HG02798 (cell line): ENCODE measurements at regions not wholly inside any gene's neighbourhood (a gene's known extent, or its start where the extent isn't known, plus 50 kb on each side); places are given as distances from the start of the nearest gene placed in this dataset.
"Not testable (repeated sequence)": the region's sequence is repeated elsewhere in the genome, so short reads cannot be mapped to it uniquely, and the experiment has no call there.

Source experiments
- ATAC-seq: cut with Tn5 transposase; IDR thresholded peaks from one replicate; pipeline ENCODE4 v1.9.1; 2021; ENCODE audit warnings: mild to moderate bottlenecking; ENCODE audit not compliant: unreplicated experiment, poor library complexity

GRCh38 chr13:56687131-56687530 is 453.6 kb upstream of the PRR20A start:
- no peak for ATAC-seq

- ATAC-seq: no peak
These were observed 443.7 kb upstream of the PRR20A start for GRCh38 chr13:56697011-56697410.

- no peak for ATAC-seq
These were observed 440.4 kb upstream of the PRR20A start for GRCh38 chr13:56700324-56700723.

GRCh38 chr13:56706485-56706884 is 434.2 kb upstream of the PRR20A start:
- ATAC-seq: no peak

- ATAC-seq: no peak
These were observed 427.1 kb upstream of the PRR20A start for GRCh38 chr13:56713656-56714055.

- no peak for ATAC-seq
These were observed 421.9 kb upstream of the PRR20A start for GRCh38 chr13:56718791-56719190.

- ATAC-seq: no peak
These were observed 419.9 kb upstream of the PRR20A start for GRCh38 chr13:56720841-56721240.

GRCh38 chr13:56735537-56735942 is 405.2 kb upstream of the PRR20A start:
- ATAC-seq: no peak

GRCh38 chr13:56736966-56737365 is 403.8 kb upstream of the PRR20A start:
- no peak for ATAC-seq

GRCh38 chr13:56752636-56753035 is 388.1 kb upstream of the PRR20A start:
- no peak for ATAC-seq

- no peak for ATAC-seq
These were observed 385.4 kb upstream of the PRR20A start for GRCh38 chr13:56755181-56755935.

- ATAC-seq: not testable (repeated sequence)
These were observed 377.4 kb upstream of the PRR20A start for GRCh38 chr13:56763333-56763732.

- ATAC-seq: no peak
These were observed 367.6 kb upstream of the PRR20A start for GRCh38 chr13:56773148-56773547.

- no peak for ATAC-seq
These were observed 351.2 kb upstream of the PRR20A start for GRCh38 chr13:56789527-56789926.

GRCh38 chr13:56837161-56837560 is 303.6 kb upstream of the PRR20A start:
- no peak for ATAC-seq

- ATAC-seq: no peak
These were observed 289.9 kb upstream of the PRR20A start for GRCh38 chr13:56850852-56851251.

- ATAC-seq: no peak
These were observed 279.2 kb upstream of the PRR20A start for GRCh38 chr13:56861476-56861875.

GRCh38 chr13:56864451-56864850 is 276.3 kb upstream of the PRR20A start:
- no peak for ATAC-seq

- ATAC-seq: no peak
These were observed 275.3 kb upstream of the PRR20A start for GRCh38 chr13:56865416-56865815.

- no peak for ATAC-seq
These were observed 271.0 kb upstream of the PRR20A start for GRCh38 chr13:56869671-56870070.

- no peak for ATAC-seq
These were observed 254.3 kb upstream of the PRR20A start for GRCh38 chr13:56886398-56886797.

GRCh38 chr13:56888455-56888854 is 252.3 kb upstream of the PRR20A start:
- no peak for ATAC-seq
